Endothelial cell of umbilical vein (primary cell): ENCODE measurements at regions not wholly inside any gene's neighbourhood (a gene's known extent, or its start where the extent isn't known, plus 50 kb on each side); places are given as distances from the start of the nearest gene placed in this dataset.

Source experiments
- BruUV-seq: library from RNA; stranded (reverse); fragments of 400-500 nt; replicated peaks from 2 replicates; lab custom pipeline; 2021; lab: Mats Ljungman, UMichigan
- CTCF ChIA-PET: fragments of 300-600, 350-600 bp; sonication (Branson Sonifier 250); formaldehyde crosslinking; loops from one replicate; lab custom pipeline; 2021; ENCODE audit warnings: antibody characterized with exemption, inconsistent platforms; lab: Charles Lee
- POLR2A ChIA-PET: fragments of 300-600, 350-600 bp; sonication (Branson Sonifier 250); formaldehyde crosslinking; loops from one replicate; lab custom pipeline; 2021; ENCODE audit warnings: antibody characterized with exemption, inconsistent platforms; lab: Charles Lee
- DNase-seq: peaks from one replicate; pipeline ENCODE4 v3.0.0-alpha.2; 2011; ENCODE audit warnings: low read depth, low spot score
- FAIRE-seq: peaks from 2 replicates; lab custom pipeline; 2011; peaks lifted over from hg19 to GRCh38; lab: Jason Lieb, UNC
- H2AFZ ChIP-seq: 2 replicates; pipeline ENCODE4 v1.6.0; 2012; ENCODE audit warnings: low read depth, low read length, control low read depth, inconsistent platforms
- H3K27ac ChIP-seq: 2 replicates; pipeline ENCODE4 v1.5.1; 2011; ENCODE audit warnings: low read depth, mild to moderate bottlenecking, control low read depth, low read length, moderate library complexity; ENCODE audit not compliant: insufficient read depth
- H3K27me3 ChIP-seq, 2 experiments: 2 replicates each; pipeline versions ENCODE4 v1.6.0 to v1.6.1; 2011; ENCODE audit warnings: low read length in 2 of 2, mixed read lengths in 1 of 2; ENCODE audit not compliant: control insufficient read depth in 2 of 2, insufficient read depth in 2 of 2
- H3K36me3 ChIP-seq, 2 experiments: 2 replicates in 1 of 2; 3 replicates in 1 of 2; pipeline ENCODE4 v1.5.1; 2011; ENCODE audit warnings: low read length in 2 of 2, mild to moderate bottlenecking in 1 of 2, moderate library complexity in 1 of 2; ENCODE audit not compliant: control insufficient read depth in 2 of 2, insufficient read depth in 2 of 2; ENCODE audit errors: extremely low read depth in 1 of 2
- H3K4me1 ChIP-seq: 3 replicates; pipeline ENCODE4 v1.5.1; 2011; ENCODE audit warnings: mild to moderate bottlenecking, low read length; ENCODE audit not compliant: control insufficient read depth, insufficient read depth; ENCODE audit errors: extremely low read depth
- H3K4me2 ChIP-seq: 2 replicates; pipeline ENCODE4 v1.6.1; 2011; ENCODE audit warnings: low read length, control low read depth, mixed read lengths; ENCODE audit not compliant: insufficient read depth
- H3K4me3 ChIP-seq, 3 experiments: fragments of 200-600 bp in 1 of 3; sonication (generic), shearing (Covaris generic) in 1 of 3; replicated peaks in 1 of 3; 2 replicates each; pipeline ENCODE4 v1.5.1; 2011 to 2016; ENCODE audit warnings: control low read depth in 3 of 3, low read length in 3 of 3, mild to moderate bottlenecking in 2 of 3, inconsistent platforms in 1 of 3, low read depth in 1 of 3, moderate library complexity in 1 of 3; ENCODE audit not compliant: insufficient read depth in 1 of 3
- H3K79me2 ChIP-seq: 2 replicates; pipeline ENCODE4 v1.6.0; 2012; ENCODE audit warnings: low read length, inconsistent platforms; ENCODE audit not compliant: control insufficient read depth, insufficient read depth
- H3K9ac ChIP-seq: replicated peaks from 2 replicates; pipeline ENCODE3; 2011; ENCODE audit warnings: low read length, control low read depth; ENCODE audit not compliant: insufficient read depth; ENCODE audit errors: extremely low read depth
- H3K9me1 ChIP-seq: replicated peaks from 3 replicates; pipeline ENCODE4 v1.6.0; 2011; ENCODE audit warnings: mild to moderate bottlenecking, low read length; ENCODE audit not compliant: control insufficient read depth, insufficient read depth; ENCODE audit errors: extremely low read depth
- H3K9me3 ChIP-seq: replicated peaks from 2 replicates; pipeline ENCODE4 v1.5.1; 2012; ENCODE audit warnings: low read length, inconsistent platforms; ENCODE audit not compliant: control insufficient read depth, insufficient read depth
- H4K20me1 ChIP-seq: replicated peaks from 2 replicates; pipeline ENCODE3; 2011; ENCODE audit warnings: mild to moderate bottlenecking, low read length; ENCODE audit not compliant: control insufficient read depth, insufficient read depth; ENCODE audit errors: extremely low read depth
- EZH2 ChIP-seq: IDR thresholded peaks from 2 replicates; pipeline ENCODE4 v1.6.1; 2012; ENCODE audit warnings: borderline replicate concordance, low read depth, mild to moderate bottlenecking, moderate library complexity, low read length, inconsistent platforms; ENCODE audit not compliant: severe bottlenecking
- FOS ChIP-seq: IDR thresholded peaks from 2 replicates; pipeline ENCODE4 v1.6.1; 2011; ENCODE audit warnings: mild to moderate bottlenecking, low read length, moderate library complexity, borderline replicate concordance; ENCODE audit not compliant: insufficient read depth
- GATA2 ChIP-seq: IDR thresholded peaks from 2 replicates; pipeline ENCODE4 v1.7.0; 2011; ENCODE audit warnings: low read depth, mild to moderate bottlenecking, moderate library complexity, mixed read lengths, low read length; ENCODE audit not compliant: insufficient read length, insufficient read depth
- JUN ChIP-seq: IDR thresholded peaks from 2 replicates; pipeline ENCODE4 v1.6.1; 2011; ENCODE audit warnings: borderline replicate concordance, low read depth; ENCODE audit not compliant: insufficient read length, insufficient read depth
- MYC ChIP-seq: IDR thresholded peaks from one replicate; pipeline ENCODE4 v1.6.1; 2011; ENCODE audit warnings: mild to moderate bottlenecking, low read depth, low read length
- POLR2A ChIP-seq: IDR thresholded peaks from 2 replicates; pipeline ENCODE4 v1.6.1; 2012; ENCODE audit warnings: low read depth, mild to moderate bottlenecking, control low read depth, low read length
- POLR2AphosphoS5 ChIP-seq: IDR thresholded peaks from 2 replicates; pipeline ENCODE4 v1.6.1; 2012; ENCODE audit warnings: low read depth, mild to moderate bottlenecking, control low read depth, low read length, moderate library complexity; ENCODE audit not compliant: insufficient read depth
- dilution Hi-C: fragments of 300-500 bp; cut with MboI; formaldehyde crosslinking; loops from one replicate; pipeline ENCODE4 v1.15.0; 2019; ENCODE audit warnings: low sequenced_read_pairs; ENCODE audit not compliant: extremely low pct_ligation_motif_present
- intact Hi-C: fragments of 100-400 bp; cut with micrococcal nuclease; formaldehyde crosslinking; loops from one replicate; pipeline ENCODE4 v1.10.0; 2022
- TF ChIP-seq, protein P1 (sequence below), 2 donors: IDR thresholded peaks; 1 replicate in 1 of 2; 2 replicates in 1 of 2; pipeline ENCODE4 v1.5.1; 2011; ENCODE audit warnings: low read length in 2 of 2, mild to moderate bottlenecking in 2 of 2, moderate library complexity in 2 of 2, control low read depth in 1 of 2, inconsistent platforms in 1 of 2, low read depth in 1 of 2; ENCODE audit not compliant: insufficient read depth in 1 of 2; ENCODE audit errors: extremely low read depth in 1 of 2
- TF ChIP-seq, protein P2 (sequence below): IDR thresholded peaks from 2 replicates; pipeline ENCODE4 v1.6.1; 2011; ENCODE audit not compliant: insufficient read depth, insufficient read length

DNA sequence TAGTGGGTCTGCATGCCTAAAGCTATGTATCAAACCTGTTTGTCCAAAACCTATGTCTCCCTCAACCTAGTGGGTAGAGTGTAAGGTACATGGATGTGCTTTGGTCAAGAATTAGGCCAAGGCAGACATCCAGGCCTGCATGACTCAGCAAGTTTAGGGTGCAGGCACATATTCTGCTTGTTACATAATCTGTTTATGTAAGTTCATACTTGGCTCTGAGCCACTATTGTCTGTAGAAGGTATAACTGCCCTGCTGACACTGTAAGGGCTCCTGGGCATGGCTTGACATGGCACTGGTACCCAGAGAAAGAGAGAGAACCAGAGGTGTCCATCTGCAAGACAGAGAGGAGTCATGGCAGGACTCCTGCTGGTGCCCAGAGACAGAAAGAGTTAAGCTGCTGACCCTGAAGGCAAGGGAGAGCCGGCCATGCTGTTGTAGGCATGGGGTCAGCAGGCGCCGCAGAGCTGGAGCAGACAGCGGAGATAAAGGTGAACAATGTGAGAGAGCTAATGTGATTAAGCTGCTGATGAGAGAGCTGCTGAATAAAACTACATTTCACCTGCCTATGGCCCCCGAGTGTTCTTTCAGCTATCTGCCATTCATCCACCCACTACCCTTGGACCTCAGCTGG lies 118.5 kb upstream of the TMEM106B start:
- Histone ChIP-seq H2AFZ (no peak overlapping the region), H3K9me3 (no peaks in the 10 kb centered on the region), H3K4me3 (no peak overlapping the region), H3K9me1 (no peaks in the 10 kb centered on the region), H3K4me2 (no peak overlapping the region), H3K4me1 (no peaks in the 10 kb centered on the region), H3K79me2 (no peaks in the 10 kb centered on the region), H4K20me1 (no peaks in the 10 kb centered on the region), H3K36me3 (no peaks in the 10 kb centered on the region), H3K27me3 (no peaks in the 10 kb centered on the region), H3K9ac (no peak overlapping the region), H3K27ac (no peak overlapping the region)
- ChIA-PET CTCF (interaction anchor here (0.9 kb wide), 1 partner anchor 12 kb away, joined by 3 read pairs; no protein-coding TSS in a partner anchor), POLR2A (no interaction called here)
- no TSS peak for BruUV-seq
- intact Hi-C loops: no loop called here
- DNase-seq (no peak), FAIRE-seq (no peak)
- dilution Hi-C loops: no loop called here
- TF ChIP-seq FOS: no peak
- TF ChIP-seq, protein P1, sequence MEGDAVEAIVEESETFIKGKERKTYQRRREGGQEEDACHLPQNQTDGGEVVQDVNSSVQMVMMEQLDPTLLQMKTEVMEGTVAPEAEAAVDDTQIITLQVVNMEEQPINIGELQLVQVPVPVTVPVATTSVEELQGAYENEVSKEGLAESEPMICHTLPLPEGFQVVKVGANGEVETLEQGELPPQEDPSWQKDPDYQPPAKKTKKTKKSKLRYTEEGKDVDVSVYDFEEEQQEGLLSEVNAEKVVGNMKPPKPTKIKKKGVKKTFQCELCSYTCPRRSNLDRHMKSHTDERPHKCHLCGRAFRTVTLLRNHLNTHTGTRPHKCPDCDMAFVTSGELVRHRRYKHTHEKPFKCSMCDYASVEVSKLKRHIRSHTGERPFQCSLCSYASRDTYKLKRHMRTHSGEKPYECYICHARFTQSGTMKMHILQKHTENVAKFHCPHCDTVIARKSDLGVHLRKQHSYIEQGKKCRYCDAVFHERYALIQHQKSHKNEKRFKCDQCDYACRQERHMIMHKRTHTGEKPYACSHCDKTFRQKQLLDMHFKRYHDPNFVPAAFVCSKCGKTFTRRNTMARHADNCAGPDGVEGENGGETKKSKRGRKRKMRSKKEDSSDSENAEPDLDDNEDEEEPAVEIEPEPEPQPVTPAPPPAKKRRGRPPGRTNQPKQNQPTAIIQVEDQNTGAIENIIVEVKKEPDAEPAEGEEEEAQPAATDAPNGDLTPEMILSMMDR (IDR thresholded peaks at IDR 0.05; ENCODE audit: extremely low read depth in 1 of 2, insufficient read depth in 1 of 2, low read depth in 1 of 2, low read length in 2 of 2): no peak
- TF ChIP-seq POLR2A: no peak
- TF ChIP-seq POLR2AphosphoS5: no peak
- no peak for TF ChIP-seq JUN

DNA sequence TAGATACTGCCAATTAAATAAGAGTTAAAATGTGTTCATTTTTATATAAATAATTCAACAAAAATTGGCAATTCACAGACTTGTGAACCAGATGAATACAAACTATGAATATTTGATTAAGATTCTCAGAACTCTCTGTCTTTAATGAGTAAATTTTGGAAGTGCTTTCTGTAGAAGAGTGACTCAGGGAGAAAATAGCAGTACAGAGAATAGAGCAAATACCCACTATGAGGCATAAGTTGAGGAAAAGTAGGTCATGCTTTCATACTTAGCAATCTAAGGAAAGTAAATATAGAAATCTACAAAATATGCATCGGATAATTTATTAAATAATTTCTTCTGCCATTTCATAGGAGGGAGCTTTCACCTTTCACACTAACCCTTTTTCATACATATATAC lies 117.7 kb upstream of the TMEM106B start:
- ChIA-PET POLR2A (no interaction called here), CTCF (no interaction called here)
- Histone ChIP-seq H3K4me3 (no peak overlapping the region), H3K36me3 (no peaks in the 10 kb centered on the region), H3K4me1 (no peaks in the 10 kb centered on the region), H3K27ac (no peak overlapping the region), H3K27me3 (no peaks in the 10 kb centered on the region), H3K9ac (no peak overlapping the region), H3K4me2 (no peak overlapping the region), H4K20me1 (no peaks in the 10 kb centered on the region), H2AFZ (no peak overlapping the region), H3K79me2 (no peaks in the 10 kb centered on the region), H3K9me1 (no peaks in the 10 kb centered on the region), H3K9me3 (no peaks in the 10 kb centered on the region)
- no TSS peak for BruUV-seq
- dilution Hi-C loops: no loop called here
- TF ChIP-seq, protein P1 (IDR thresholded peaks at IDR 0.05; ENCODE audit: extremely low read depth in 1 of 2, insufficient read depth in 1 of 2, low read depth in 1 of 2, low read length in 2 of 2): no peak
- no peak for TF ChIP-seq FOS
- TF ChIP-seq POLR2AphosphoS5: no peak
- no peak for TF ChIP-seq GATA2
- no peak for TF ChIP-seq MYC
- TF ChIP-seq EZH2: no peak
- TF ChIP-seq, protein P2, sequence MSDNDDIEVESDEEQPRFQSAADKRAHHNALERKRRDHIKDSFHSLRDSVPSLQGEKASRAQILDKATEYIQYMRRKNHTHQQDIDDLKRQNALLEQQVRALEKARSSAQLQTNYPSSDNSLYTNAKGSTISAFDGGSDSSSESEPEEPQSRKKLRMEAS: no peak
- TF ChIP-seq POLR2A: no peak
- no peak for TF ChIP-seq JUN
- intact Hi-C loops: no loop called here
- no peak for FAIRE-seq
- DNase-seq: no peak
